Nephron progenitor cell (in vitro differentiated cells): ENCODE measurements at regions not wholly inside any gene's neighbourhood (a gene's known extent, or its start where the extent isn't known, plus 50 kb on each side); places are given as distances from the start of the nearest gene placed in this dataset.
"Not testable (repeated sequence)": the region's sequence is repeated elsewhere in the genome, so short reads cannot be mapped to it uniquely, and the experiment has no call there.

Experiments used
- DNase-seq: peaks from one replicate; pipeline ENCODE4 v3.0.0; 2021
- H3K27ac Mint-ChIP-seq: 2 replicates; pipeline ENCODE4 v1.8.0; 2021; ENCODE audit warnings: mild to moderate bottlenecking, moderate library complexity, mixed read lengths
- H3K27me3 Mint-ChIP-seq: 2 replicates; pipeline ENCODE4 v1.8.0; 2021; ENCODE audit warnings: mild to moderate bottlenecking, low read depth, mixed read lengths; ENCODE audit not compliant: poor library complexity
- H3K36me3 Mint-ChIP-seq: 2 replicates; pipeline ENCODE4 v1.8.0; 2021; ENCODE audit warnings: low read depth, mixed read lengths
- H3K4me1 Mint-ChIP-seq: 2 replicates; pipeline ENCODE4 v1.8.0; 2021; ENCODE audit warnings: mixed read lengths
- H3K4me3 Mint-ChIP-seq: 2 replicates; pipeline ENCODE4 v1.8.0; 2021; ENCODE audit warnings: mild to moderate bottlenecking, moderate library complexity, mixed read lengths
- H3K9me3 Mint-ChIP-seq: 2 replicates; pipeline ENCODE4 v1.8.0; 2021; ENCODE audit warnings: mild to moderate bottlenecking, moderate library complexity, mixed read lengths
- TF ChIP-seq, protein P1 (sequence below): fragments of 200-600 bp; sonication (generic); IDR thresholded peaks from 2 replicates; pipeline ENCODE4 v1.5.0; 2021; ENCODE audit warnings: antibody characterized with exemption

DNA sequence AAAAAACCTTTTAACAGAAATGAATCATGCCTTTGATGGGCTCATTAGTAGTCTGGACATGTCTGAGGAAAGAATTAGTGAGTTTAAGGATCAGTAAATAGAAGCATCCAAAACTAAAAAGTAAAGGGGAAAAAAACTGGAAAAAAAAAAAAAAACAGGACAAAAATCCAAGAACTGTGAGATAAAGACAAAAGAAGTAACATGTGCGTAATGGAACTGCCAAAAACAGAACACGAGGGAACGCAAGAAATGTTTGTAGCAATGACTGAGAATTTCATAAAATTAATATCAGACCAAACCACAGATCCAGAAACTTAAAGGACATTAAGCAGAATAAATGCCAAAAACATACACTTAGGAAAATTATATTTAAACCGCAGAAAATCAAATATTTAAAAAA lies 77.4 kb downstream of the MS4A13 start:
- Mint-ChIP-seq H3K9me3 (peaks cover 3% of the 10 kb centered on the region), H3K27me3 (no peaks in the 10 kb centered on the region), H3K4me3 (no peak overlapping the region), H3K36me3 (no peaks in the 10 kb centered on the region), H3K4me1 (no peaks in the 10 kb centered on the region), H3K27ac (no peak overlapping the region)
- TF ChIP-seq, protein P1, sequence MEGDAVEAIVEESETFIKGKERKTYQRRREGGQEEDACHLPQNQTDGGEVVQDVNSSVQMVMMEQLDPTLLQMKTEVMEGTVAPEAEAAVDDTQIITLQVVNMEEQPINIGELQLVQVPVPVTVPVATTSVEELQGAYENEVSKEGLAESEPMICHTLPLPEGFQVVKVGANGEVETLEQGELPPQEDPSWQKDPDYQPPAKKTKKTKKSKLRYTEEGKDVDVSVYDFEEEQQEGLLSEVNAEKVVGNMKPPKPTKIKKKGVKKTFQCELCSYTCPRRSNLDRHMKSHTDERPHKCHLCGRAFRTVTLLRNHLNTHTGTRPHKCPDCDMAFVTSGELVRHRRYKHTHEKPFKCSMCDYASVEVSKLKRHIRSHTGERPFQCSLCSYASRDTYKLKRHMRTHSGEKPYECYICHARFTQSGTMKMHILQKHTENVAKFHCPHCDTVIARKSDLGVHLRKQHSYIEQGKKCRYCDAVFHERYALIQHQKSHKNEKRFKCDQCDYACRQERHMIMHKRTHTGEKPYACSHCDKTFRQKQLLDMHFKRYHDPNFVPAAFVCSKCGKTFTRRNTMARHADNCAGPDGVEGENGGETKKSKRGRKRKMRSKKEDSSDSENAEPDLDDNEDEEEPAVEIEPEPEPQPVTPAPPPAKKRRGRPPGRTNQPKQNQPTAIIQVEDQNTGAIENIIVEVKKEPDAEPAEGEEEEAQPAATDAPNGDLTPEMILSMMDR: no peak
- DNase-seq: no peak

DNA sequence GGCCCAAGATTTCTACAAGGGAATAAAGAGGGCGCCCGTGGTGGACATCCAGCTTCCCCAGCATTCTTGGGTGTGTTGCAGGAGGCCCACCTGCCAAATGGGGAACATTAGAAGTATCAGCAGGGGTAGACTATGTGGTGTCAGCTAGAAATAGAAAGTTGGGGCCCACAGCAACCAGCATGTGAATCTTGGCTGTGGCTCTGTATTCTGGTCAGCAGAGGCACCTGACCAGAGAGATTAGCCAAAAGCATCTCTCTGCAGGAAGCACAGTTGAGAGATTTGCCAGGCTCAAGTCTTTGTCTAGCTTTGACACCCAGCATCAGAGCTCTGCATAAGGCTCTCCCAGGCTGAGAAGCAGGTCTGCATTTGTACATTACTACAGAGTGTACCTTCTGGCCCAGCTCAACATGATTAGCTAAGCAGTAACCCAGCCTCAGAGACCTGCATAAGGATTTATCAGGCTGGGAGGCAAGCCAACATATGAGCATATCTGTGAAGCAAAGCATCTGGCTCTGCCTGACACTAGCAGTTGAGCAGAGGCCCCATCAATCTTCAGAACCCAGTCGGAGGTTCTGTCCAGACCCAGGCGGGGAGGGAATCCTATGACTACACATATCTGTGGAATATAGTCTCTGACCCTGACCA lies 79.9 kb downstream of the MS4A13 start:
- H3K36me3 Mint-ChIP-seq: no peaks in the 10 kb centered on the region
- TF ChIP-seq, protein P1: no peak
- H3K4me3 Mint-ChIP-seq: no peak overlapping the region
- H3K4me1 Mint-ChIP-seq: no peaks in the 10 kb centered on the region
- no peak for DNase-seq
- peaks cover 3% of the 10 kb centered on the region for H3K9me3 Mint-ChIP-seq
- H3K27me3 Mint-ChIP-seq: no peaks in the 10 kb centered on the region
- H3K27ac Mint-ChIP-seq: no peak overlapping the region

DNA sequence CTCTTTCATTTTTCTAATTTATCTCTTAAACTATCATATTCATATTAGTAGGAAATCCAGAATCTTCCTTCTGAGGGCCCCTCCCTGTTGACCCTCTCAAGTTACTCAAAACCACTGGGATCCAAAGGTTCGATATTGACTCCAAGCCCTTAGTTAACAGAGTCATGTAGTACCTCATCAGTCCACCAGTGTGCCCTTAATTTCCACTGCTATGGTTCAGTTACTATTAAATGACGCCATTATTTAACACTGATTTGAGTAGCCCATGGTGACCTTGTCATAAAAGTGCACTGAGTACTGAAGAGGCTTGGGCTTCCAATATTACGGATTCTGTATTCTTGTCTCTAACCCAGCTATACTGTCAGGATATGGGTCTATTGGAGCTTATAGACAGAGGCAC lies 91.9 kb upstream of the MS4A8 start:
- Mint-ChIP-seq H3K36me3 (no peaks in the 10 kb centered on the region), H3K27me3 (peaks cover 3% of the 10 kb centered on the region), H3K4me3 (no peak overlapping the region), H3K9me3 (no peaks in the 10 kb centered on the region), H3K4me1 (no peaks in the 10 kb centered on the region), H3K27ac (no peak overlapping the region)
- DNase-seq: no peak
- TF ChIP-seq, protein P1: peak; percentile 31

DNA sequence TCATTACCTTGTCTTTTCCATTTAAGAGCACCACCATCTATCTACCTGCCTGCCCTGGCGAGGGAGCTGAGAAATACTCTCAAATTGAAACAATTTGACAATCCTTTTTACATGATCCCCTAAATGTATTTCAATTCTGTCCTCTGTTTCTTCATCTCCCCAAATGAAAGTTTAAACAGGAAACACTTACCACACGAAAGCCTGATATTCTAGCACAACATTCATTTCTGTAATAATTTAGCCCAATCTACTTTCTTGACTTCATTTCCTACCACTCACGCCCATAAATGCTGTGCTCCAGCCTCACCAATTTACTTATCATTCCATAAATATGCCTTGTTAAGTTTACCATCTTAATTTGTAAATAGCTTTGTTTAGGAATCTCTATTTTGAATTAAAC lies 89.8 kb upstream of the MS4A8 start:
- Mint-ChIP-seq H3K4me3 (no peak overlapping the region), H3K27ac (no peak overlapping the region), H3K4me1 (no peaks in the 10 kb centered on the region), H3K36me3 (no peaks in the 10 kb centered on the region), H3K27me3 (peaks cover 3% of the 10 kb centered on the region), H3K9me3 (no peaks in the 10 kb centered on the region)
- DNase-seq: no peak
- TF ChIP-seq, protein P1: no peak

DNA sequence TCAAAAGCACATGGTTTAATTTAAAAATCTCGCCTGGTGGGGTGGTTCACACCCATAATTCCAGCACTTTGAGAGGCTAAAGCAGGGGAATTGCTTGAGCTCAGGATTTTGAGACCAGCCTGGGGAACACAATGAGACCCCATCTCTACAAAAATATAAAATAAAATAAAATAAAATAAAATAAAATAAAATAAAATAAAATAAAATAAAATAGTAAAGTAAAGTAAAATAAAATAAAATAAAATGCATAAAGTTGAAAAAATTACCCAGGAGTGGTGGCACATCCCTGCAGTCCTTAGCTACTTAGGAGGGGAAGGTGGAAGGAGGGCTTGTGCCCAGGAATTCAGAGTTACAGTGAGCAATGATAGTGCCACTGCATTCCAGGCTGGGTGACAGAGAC lies 88.7 kb upstream of the MS4A8 start:
- H3K4me3 Mint-ChIP-seq: no peak overlapping the region
- H3K27ac Mint-ChIP-seq: no peak overlapping the region
- TF ChIP-seq, protein P1: no peak
- H3K4me1 Mint-ChIP-seq: no peaks in the 10 kb centered on the region
- no peak for DNase-seq
- no peaks in the 10 kb centered on the region for H3K36me3 Mint-ChIP-seq
- H3K9me3 Mint-ChIP-seq: no peaks in the 10 kb centered on the region
- peaks cover 3% of the 10 kb centered on the region for H3K27me3 Mint-ChIP-seq

DNA sequence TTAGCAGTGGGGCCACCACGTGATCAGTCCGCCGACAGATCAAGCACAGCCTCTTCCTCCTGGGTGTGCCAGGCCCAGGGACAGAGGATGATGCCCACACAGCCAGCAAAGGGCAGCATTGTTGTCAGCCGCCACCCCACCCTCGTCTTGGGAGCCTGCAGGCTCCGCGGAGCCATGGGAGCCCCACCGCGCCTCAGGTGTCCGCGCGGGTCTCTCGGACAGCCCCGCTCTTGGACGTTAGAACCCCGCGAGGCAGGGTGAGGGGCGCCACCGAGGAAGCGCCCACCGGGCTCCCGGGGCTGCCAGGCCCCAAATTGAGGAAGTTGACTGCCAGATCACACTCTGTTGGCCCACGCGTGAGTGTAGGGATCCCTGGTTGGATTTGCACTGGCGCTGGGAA lies 83.9 kb upstream of the MS4A8 start:
- TF ChIP-seq, protein P1: no peak
- Mint-ChIP-seq H3K4me3 (no peak overlapping the region), H3K4me1 (no peaks in the 10 kb centered on the region), H3K27me3 (no peaks in the 10 kb centered on the region), H3K36me3 (no peaks in the 10 kb centered on the region), H3K9me3 (peaks cover under 1% of the 10 kb centered on the region), H3K27ac (no peak overlapping the region)
- DNase-seq: no peak

DNA sequence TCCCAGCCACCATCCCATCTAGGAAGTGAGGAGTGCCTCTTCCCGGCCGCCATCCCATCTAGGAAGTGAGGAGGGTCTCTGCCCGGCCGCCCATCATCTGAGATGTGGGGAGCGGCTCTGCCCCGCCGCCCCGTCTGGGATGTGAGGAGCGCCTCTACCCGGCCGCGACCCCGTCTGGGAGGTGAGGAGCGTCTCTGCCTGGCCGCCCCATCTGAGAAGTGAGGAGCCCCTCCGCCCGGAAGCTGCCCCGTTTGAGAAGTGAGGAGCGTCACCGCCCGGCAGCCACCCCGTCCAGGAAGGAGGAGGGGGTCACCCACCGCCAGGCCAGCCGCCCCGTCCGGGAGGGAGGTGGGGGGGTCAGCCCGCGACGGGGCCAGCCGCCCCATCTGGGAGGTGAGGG lies 77.5 kb upstream of the MS4A8 start:
- not testable (repeated sequence) for H3K4me3 Mint-ChIP-seq, H3K27ac Mint-ChIP-seq

DNA sequence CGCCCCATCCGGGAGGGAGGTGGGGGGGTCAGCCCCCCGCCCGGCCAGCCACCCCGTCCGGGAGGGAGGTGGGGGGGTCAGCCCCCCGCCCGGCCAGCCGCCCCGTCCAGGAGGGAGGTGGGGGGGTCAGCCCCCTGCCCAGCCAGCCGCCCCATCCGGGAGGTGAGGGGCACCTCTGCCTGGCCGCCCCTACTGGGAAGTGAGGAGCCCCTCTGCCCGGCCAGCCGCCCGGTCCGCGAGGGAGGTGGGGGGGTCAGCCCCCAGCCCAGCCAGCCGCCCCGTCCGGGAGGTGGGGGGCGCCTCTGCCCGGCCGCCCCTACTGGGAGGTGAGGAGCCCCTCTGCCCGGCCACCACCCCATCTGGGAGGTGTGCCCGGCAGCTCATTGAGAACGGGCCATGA lies 76.6 kb upstream of the MS4A8 start:
- not testable (repeated sequence) for H3K4me1 Mint-ChIP-seq, DNase-seq
- H3K9me3 Mint-ChIP-seq: peaks cover 28% of the 10 kb centered on the region

More for the DNA sequence above, 77.5 kb upstream of the MS4A8 start:
- not testable (repeated sequence) for DNase-seq, H3K4me1 Mint-ChIP-seq, H3K27me3 Mint-ChIP-seq, H3K36me3 Mint-ChIP-seq
- peaks cover 28% of the 10 kb centered on the region for H3K9me3 Mint-ChIP-seq

More for the DNA sequence above, 76.6 kb upstream of the MS4A8 start:
- not testable (repeated sequence) for H3K4me3 Mint-ChIP-seq, H3K36me3 Mint-ChIP-seq, H3K27ac Mint-ChIP-seq, H3K27me3 Mint-ChIP-seq
